Activated T-cell treated with anti-CD3 and anti-CD28 coated beads for 24 hours (primary cell): ENCODE measurements at regions not wholly inside any gene's neighbourhood (a gene's known extent, or its start where the extent isn't known, plus 50 kb on each side); places are given as distances from the start of the nearest gene placed in this dataset.

Experiments
- DNase-seq: peaks from one replicate; pipeline ENCODE4 v3.0.0-alpha.2; 2020; ENCODE audit warnings: low read depth

- no peak for DNase-seq
Observed at GRCh38 chr13:83937579-83937978, 55.3 kb upstream of the SLITRK1 start.

GRCh38 chr13:83935566-83935965 is 53.3 kb upstream of the SLITRK1 start:
- DNase-seq = no peak
